LNCaP clone FGC (cell line): ENCODE measurements at regions not wholly inside any gene's neighbourhood (a gene's known extent, or its start where the extent isn't known, plus 50 kb on each side); places are given as distances from the start of the nearest gene placed in this dataset.

Experiments used
- DNase-seq: peaks from one replicate; pipeline ENCODE4 v3.0.0-alpha.2; 2011; ENCODE audit warnings: low read depth
- H3K4me3 ChIP-seq: 2 replicates; pipeline ENCODE4 v1.5.1; 2011; ENCODE audit warnings: mild to moderate bottlenecking, low read depth, low read length, control low read depth
- TF ChIP-seq, protein P1 (sequence below): IDR thresholded peaks from 2 replicates; pipeline ENCODE4 v1.5.1; 2012; ENCODE audit warnings: mild to moderate bottlenecking; ENCODE audit not compliant: control insufficient read depth, insufficient read depth; ENCODE audit errors: extremely low read depth

DNA sequence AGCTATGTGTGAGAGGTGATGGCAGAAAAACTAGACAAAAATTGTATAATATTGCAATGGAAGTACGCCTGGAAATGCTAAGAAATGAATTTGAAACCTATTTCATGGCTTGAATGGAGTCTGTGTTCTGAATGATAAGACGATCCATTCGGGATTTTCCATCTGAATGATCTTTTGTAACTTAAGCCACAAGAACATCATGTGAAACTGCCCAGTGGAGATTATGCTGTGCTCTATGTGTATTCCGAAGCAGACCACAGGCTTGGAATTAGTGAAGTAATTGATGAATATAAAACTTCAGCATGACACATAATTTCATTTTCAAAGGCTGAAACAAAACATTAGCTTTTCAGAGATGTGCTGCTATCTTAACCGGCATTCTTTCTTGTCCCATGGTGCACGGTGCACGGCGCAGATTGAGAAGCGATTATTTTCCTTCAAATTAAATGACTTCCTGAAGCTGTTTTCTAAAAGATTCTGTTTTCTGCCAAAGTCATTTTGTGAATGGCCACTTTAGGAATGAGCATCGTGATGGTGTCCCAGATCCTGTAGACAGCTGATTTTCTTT, 652.9 kb downstream of the PLA2G4A start:
- no peak for DNase-seq
- H3K4me3 ChIP-seq: no peak overlapping the region
- TF ChIP-seq, protein P1, sequence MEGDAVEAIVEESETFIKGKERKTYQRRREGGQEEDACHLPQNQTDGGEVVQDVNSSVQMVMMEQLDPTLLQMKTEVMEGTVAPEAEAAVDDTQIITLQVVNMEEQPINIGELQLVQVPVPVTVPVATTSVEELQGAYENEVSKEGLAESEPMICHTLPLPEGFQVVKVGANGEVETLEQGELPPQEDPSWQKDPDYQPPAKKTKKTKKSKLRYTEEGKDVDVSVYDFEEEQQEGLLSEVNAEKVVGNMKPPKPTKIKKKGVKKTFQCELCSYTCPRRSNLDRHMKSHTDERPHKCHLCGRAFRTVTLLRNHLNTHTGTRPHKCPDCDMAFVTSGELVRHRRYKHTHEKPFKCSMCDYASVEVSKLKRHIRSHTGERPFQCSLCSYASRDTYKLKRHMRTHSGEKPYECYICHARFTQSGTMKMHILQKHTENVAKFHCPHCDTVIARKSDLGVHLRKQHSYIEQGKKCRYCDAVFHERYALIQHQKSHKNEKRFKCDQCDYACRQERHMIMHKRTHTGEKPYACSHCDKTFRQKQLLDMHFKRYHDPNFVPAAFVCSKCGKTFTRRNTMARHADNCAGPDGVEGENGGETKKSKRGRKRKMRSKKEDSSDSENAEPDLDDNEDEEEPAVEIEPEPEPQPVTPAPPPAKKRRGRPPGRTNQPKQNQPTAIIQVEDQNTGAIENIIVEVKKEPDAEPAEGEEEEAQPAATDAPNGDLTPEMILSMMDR: no peak

DNA sequence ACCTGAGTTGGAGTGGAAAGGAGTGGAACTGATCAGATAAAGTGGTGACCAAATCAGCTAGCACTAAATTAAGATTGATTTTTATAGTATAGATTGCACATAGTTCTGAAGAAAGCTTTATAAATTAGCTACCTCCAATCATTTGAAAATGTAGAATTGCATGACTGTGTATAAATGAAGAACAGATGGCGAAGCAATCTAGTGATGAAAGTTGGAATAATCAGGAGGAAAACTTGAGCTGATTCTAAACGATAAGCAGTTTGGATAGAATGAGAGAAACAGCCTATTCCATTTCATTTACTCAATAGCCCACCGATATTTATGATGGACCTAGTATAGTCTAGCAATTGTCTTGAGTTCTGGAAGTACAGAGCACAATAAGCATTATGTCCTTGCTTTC, 661.5 kb downstream of the PLA2G4A start:
- no peak for DNase-seq
- TF ChIP-seq, protein P1: no peak
- H3K4me3 ChIP-seq: no peak overlapping the region

DNA sequence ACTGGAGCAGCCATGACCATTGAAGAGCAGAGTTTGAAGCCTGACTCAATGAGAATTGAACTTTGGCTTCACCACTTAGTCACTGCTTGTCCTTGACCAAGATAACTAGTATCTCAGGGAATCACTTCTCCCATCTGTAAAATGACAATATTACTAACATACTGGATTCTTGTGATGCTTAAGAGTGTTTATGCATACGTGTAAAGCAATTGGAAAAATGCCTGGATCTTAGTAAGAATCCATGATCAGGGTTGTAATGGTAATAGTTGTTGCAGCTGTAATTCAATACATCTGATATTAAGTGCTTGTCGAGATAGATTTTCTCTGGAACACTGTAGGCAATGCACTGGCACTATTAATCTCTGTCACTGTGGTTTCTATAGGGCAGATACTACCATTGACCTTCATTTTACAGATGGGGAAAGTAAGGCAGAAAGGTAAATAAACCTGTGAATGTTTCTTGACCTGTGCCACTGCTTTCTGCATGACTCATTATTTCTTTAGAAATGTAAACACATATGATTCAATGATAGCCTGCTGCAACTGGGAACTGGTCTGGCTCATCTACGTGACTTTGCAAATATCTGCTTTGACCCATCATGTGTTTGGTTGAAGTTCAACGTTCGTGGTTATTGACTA, 662.5 kb downstream of the PLA2G4A start:
- peak; percentile 13 for DNase-seq
- TF ChIP-seq, protein P1: no peak

DNA sequence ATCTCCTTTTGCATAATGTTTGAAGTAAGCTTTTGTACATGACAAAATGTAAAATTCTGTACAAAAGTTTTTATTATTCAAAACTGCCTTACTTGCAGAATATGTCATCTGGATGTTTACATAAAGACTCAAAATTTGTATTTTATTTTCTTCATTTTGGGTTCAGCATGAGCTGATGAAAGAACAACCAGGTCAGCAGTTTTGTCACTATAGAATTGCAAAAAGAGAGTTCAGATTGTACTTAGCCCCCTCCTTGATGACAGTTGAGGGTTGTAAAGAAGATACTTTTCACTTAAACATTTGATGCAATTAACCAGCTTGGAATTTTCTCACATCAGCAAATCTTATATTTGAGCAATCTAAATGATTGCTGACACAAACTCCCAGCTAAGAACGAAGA, 669.3 kb downstream of the PLA2G4A start:
- TF ChIP-seq, protein P1: no peak

More for the DNA sequence above, 662.5 kb downstream of the PLA2G4A start:
- no peak overlapping the region for H3K4me3 ChIP-seq

DNA sequence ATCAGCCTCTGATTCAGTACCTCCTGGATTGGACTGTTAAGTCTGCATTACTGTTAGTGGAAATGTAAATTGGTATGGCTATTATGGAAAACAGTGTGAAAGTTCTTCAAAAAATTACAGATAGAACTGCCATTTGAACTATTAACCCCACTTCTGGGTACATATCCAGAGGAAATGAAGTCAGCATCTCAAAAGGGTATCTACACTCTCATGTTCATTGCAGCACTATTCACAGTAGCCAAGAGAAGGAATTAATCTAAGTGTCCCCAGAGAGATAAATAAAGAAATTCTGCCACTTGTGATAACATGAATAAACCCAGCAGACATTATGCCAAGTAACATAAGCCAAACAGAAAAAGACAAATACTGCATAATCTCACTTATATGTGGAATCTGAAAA, 676.0 kb downstream of the PLA2G4A start:
- DNase-seq: no peak
- TF ChIP-seq, protein P1: no peak
- H3K4me3 ChIP-seq: no peak overlapping the region

More for the DNA sequence above, 669.3 kb downstream of the PLA2G4A start:
- H3K4me3 ChIP-seq: no peak overlapping the region
- no peak for DNase-seq

DNA sequence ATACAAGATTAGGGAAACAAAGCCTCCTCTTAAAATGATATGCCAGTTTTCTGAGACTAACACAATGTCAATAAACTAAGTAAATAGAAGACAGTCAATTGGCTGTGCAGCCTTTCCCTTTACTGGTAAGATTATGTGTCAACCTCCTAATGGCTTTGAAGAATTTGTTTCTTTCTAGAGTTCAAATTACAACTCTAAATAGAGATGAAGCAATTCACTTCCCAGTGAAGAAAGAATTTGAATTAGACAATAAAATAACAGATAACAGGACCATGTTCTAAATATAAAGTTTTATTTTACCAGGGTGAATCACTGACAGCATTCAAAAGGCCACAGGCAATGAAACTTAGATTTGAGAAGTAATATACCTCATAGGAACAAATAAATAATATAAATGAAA, 680.3 kb downstream of the PLA2G4A start:
- TF ChIP-seq, protein P1: no peak
- peak; percentile 66 for DNase-seq
- H3K4me3 ChIP-seq: no peak overlapping the region

DNA sequence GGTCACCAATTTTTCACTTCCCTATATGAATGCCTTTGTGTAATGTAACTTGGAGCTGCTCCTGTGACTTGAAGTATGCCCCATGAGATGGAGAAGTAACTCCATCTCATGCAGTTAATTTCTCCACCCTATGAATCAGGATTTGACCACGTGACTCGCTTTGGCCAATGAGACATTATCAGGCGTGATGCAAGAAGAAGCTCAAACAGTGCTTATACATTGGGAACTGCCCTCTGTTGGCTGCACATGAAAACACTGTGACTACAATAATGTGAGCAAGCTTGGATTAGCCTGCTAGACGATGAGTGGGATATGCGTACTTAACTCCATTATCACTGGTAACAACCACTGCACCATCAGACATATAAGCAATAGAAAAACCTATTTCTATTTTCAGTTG, 684.4 kb downstream of the PLA2G4A start:
- no peak for DNase-seq
- no peak overlapping the region for H3K4me3 ChIP-seq
- TF ChIP-seq, protein P1: no peak
